ENCODE measurements at regions not wholly inside any gene's neighbourhood (a gene's known extent, or its start where the extent isn't known, plus 50 kb on each side); places are given as distances from the start of the nearest gene placed in this dataset.

DNA sequence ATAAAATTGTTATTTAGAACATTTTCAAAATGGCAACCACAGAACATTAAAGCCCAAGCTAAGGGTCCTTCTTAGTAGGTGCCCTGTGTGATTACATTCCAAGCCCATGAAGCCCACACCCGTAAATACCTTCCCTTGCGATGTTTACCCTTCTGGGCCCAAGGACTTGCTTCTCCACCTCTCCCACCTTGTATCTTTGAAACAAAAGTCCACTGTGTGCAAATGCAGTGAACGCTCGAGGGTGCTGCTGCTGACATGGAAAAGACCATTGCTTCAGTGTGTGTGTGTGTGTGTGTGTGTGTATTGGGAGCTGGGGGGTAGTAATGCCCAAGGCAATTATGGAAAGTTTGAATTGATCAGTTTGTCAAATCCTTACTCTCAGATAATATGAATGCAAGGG, 298.1 kb downstream of the TGFB2 start:
- DNase-seq: no peak

DNA sequence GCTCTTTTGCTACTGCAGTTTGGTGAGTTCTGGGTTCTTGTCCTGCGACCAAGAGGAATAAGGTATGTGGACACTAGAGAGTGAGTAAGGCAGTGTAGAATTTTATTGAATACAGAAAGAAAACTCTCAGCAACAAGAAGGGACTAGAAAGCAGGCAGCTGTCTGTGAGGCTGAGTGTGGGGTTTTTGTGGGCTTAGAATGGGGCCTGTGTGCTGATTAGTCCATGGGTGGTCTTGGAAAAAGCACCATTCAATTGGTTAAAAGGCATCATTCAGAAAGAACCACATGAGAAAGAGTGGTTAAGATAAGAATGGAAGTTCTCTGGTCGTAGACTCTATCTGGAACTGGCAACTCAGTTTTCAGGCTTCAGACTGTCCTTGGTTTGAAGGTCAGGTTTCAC, 298.8 kb downstream of the TGFB2 start:
- DNase-seq: no peak

DNA sequence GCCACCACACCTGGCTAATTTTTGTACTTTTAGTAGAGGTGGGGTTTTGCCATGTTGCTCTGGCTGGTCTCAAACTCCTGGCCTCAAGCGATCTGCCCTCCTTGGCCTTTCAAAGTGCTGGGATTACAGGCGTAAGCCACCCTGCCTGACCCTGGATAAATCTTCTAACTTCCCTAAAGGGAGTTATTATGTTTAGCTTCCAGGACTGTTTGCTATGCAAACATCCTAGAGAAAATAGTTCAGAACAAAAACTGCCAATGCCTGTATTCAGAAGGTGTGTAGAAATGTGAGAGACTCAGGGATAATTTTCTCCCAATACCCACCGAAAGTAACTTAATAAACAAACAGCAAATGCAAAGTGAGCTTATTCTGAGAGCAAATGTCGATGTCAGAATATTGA, 301.2 kb downstream of the TGFB2 start:
- DNase-seq: no peak

DNA sequence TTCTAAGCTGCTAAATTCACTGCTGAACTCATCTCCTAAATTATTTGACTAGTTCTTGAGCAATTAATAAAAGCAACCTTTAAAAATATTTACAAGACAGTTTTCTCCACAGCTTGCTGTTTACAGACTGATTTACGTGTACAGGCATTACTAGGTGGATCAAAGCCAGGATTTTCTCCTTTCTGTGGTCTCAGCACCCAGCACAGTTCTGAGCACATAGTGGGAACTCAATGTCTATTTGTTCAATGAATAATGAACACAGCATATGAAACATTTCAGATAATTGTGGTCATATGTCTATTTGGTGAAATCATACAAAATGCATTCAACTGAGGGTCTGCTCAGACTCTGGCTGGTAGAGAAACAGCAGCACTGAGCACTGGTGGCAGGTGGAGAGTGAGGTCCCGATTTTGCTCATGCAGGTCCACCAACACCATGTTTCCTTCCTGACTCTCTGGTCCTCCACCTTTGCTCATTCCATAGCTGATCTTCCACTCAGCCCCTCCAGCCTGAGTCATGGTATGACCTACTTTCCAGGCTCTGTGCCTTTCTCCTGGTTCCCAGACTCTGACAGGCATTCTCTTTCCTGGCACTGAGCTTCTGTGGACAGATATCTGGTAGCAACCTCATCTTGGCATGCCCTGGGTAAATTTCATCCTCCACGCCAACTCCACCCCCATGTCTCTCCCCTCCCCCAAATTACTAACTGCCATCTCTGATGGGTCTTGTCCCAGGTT, 311.3 kb downstream of the TGFB2 start:
- no peak for DNase-seq

DNA sequence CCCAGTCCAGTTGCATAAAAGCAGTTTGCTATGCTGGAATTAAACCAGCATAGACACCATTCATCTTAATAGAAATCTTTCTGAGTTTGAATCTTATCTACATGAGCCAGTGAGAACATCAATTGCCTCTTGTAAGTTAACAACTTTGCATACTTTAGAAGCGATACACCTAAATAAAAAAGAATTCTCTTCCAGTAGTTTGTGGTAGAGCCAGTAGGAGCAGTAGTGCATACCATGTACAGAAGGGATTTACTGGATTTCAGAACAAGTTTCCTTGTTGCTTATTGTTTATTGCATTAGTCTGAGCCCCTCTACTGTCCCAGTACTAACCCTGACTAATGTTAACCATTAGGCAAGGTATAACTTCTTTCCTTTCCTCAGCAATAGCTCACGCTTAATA, 313.1 kb downstream of the TGFB2 start:
- DNase-seq: no peak

DNA sequence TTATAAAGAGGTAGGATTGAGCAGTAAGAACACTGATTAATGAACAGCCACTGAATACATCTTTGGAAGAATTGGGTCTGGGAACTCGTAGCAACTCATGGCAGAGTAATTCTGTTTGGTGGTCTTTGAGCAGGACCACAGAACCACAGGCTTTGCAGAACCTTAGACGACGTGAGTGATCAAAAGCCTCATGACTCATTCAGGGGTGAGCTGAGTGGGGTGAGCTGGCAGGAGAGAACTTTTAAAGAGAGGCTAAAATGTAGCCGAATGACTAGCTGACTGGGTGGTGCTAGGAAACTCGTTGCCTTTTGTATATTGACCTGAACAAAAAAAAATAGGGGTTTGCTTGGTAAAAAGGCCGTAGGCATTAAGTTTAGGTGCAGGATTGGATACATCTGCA, 313.8 kb downstream of the TGFB2 start:
- DNase-seq: no peak

DNA sequence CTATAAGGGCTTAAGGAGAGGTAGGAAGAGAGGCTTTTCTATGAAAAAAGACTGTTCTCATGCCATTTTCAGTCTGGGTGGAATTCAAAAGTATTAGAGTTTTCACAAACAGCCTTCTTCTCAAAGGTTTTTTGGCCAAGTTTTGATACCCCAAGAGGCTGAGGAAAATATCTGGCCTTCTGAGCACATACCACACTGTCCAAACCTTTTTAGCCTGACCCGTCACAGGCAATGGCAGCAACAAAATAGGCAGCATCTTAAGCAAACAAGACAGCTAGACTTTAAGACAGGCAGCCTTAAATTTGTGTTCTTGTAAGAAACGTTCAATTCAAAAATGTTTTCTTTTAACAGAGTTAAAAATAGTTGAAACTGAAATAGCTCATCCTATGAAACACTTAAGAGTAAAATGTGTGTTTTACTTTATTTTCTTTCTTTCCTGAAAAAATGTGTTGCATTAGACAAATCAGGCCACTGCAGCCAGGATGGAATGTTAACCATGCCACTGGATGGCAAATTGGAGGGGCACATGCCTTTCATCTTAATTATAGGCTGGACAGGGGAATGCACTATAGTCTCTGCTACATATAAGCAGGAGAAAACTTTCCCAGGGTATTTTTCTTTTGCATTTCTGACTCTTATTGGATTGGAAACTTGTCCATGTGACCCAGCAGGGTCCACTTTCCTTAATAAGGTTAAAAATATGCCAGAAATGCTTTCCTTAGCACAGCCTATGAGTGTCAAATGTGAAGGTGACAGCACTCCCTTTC, 315.0 kb downstream of the TGFB2 start:
- DNase-seq: no peak

DNA sequence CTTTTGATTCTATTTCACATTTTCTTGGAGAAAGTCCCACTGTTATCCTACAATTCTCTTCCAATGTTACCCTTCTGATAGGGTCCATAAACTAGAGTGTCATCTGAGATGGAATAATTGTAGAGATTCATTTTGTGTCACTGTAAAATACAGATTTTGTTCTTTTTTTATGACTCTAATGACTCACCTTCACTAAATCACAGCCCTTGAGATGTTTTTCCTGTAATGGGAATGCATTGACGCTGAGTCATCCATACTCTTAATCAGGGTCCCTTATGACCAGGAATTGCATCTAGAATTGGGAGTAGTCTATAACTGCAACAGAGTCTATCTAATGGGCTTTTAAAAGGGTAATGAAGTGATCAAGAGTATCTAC, 315.5 kb downstream of the TGFB2 start:
- DNase-seq: no peak

DNA sequence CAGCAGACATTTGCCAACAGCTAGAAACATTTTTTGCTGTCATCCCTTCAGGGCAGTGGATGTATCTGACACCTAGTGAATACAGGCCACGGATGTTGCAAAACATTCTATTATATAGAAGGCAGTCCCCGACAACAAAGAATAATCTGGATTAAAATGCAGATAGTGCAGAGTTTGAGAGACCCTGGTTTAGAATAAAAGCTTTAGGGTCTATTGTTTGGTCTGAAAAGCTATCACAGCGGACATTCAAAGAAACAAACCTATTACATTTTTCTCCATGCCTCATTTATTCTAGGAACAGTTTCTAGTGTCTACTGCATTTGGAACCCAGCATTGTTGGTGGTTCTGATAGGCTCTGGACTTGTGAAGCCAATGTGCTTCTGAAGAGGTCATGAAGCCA, 316.3 kb downstream of the TGFB2 start:
- DNase-seq: no peak

DNA sequence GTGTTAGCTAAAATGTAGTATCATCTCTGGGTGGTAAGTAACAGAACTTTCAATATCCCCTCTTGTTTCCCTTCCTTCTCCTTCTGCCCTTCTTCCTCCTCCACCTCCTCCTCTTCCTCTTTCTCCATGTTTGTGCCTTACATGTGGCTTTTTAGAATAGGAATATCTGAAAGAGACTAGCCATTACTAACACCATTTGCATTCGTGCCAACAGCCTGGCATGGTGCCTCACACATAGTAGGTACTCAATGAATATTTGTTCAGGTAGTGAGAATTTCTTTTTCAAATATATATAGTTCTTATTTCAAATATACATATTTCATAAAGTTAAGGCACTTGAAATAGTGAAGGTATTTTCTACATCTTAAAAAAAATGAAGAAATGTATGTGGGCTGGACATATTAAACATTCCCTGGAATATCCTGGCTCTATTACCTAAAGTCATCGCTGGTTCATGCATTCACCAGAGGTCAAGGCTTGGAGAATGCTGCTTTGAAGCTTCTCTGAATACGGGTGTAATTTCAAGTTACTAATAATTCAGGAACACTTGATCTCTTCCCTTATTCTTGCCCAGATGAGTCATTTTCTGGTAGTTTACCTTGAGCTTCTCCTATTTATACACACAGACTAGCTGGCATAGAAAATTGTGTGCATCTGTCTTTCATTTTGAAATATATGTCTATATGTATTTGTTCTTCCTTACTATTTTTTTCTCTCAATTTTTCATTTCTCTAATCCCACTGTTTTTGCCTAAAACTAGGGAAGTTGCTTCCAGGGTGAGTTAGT, 319.4 kb downstream of the TGFB2 start:
- DNase-seq: no peak

DNA sequence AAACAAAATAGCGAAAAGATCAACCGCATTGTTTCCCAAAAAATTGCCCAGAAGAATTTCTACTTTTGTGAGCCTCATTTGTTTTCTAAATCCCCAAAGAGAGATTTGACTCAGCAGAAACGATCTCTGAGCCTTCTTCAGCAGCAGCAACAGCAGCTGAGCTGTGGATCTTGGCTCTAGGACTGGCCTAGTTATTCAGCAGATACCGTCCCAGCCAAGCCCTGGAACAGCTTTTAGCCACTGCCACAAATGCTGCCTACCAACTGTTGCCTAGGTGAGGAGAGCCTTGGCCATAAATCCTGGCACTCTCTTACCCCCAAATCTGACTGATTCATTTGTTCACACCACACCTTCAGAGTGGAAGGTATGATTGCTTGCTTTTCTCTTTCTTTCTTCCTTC, 320.1 kb downstream of the TGFB2 start:
- DNase-seq: no peak

DNA sequence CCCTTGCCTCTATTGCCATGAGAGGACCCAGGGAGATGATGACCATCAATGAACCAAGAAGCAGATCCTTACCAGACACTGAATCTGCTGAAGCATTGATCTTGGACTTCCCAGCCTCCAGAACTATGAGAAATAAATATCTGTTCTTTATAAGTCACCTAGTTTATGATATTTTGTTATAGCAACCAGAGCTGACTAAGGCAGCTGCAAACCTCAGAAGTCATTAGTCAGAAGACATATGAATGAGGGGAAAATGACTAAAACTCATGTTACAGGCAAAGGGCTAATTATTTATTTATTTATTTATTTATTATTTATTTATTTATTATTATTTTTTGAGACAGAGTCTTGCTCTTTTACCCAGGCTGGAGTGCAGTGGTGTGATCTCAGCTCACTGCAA, 321.1 kb downstream of the TGFB2 start:
- no peak for DNase-seq

DNA sequence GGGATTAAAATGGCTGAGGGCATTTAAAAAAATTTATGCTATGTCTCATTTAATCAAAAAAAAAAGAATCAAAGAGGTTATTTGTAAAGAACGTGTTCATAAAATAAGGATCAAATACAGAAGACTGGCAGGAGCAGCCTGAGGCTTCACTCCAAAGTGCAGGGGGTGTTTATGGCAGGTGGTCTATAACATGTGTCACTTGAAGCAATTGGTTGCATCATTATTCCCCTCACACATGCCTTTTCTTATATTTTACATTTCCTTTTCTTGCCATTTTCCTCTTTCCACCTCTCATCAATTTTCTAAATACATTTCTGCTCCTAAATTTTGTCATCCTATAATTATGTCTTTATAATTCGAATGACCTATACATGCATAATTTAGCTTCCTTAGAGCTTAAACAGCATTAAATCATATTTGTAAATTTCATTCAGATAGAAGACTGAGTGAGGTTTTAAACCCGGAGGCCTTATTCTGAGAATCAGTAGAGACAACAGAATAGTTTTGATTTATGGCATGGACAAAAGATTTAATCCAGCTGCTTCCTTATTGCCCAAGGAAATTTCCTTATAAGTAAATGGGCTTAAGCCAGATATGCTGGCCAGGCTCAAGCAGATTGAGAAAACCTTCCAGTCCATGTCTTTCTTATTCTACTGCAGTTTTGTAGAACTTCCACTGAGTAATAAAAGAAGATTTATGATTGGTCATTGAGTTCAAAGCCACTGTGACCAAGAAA, 322.8 kb downstream of the TGFB2 start:
- DNase-seq: no peak

DNA sequence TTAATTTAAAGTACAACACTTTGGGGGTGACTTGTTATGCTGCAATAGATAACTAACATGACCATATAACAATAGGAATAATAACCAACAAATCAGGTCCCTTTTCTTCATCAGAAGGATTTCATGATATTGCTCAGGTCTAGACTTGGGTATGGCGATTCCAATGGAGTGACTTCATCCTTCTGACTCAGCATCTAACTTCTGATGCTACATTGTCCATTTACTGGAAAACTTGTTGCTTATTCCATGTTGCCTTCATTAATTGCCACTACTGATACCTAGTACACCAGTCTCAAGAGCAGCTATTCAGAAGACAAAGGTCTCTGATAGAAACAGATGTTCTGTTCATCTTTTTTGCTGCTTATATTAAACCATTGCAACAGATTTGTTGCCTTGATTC, 324.3 kb downstream of the TGFB2 start:
- DNase-seq: no peak

DNA sequence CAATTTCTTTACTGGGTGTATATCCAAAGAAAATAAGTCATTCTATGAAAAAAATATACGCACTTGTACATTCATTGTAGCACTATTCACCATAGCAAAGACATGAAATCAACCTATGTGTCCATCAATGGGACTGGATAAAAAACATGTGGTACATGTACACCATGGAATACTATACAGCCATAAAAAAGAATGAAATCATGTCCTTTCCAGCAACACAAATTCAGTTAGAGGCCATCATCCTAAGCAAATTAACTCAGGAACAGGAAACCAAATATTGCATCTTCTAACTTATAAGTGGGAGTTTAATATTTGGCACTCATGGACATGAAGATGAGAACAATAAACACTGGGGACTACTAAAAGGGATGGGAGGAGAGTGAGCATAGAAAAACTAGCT, 325.7 kb downstream of the TGFB2 start:
- no peak for DNase-seq

DNA sequence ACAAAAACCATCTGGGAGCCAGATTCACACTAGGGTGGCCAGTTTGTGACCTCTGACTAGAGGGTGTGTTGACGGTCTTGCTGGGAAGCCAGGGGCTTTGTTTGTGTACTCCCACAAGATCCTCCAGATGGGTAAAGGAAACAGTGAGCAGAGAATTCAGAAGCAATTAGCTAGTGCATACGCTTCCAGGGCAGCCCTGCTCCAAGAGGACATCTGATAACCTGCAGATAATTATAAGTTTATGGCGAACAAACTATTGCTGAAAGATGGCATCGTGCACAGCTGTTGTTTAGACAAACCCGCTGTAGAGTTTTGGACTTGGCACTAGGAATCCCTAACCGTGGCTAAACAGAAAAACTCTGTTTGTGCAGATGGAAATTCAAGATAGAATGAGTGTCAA, 326.4 kb downstream of the TGFB2 start:
- no peak for DNase-seq

DNA sequence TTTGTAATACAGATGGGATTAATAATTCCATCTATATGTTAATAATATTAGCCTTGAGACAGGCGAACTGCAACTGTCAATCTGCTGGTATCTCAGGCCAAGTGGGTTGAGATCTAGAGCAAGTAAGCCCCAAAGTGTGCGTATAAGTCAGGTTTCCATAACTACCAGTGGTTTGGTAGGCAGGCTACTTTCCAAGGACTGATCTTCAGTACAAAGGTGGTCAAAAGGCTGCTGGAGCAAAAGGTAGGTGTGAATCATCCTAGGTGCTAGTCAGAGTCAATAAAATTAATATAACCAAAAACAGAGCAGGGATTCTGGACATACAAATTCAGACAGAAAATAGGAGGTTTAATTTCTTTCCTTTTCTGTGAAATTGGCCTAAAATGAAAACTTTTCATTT, 328.0 kb downstream of the TGFB2 start:
- no peak for DNase-seq

DNA sequence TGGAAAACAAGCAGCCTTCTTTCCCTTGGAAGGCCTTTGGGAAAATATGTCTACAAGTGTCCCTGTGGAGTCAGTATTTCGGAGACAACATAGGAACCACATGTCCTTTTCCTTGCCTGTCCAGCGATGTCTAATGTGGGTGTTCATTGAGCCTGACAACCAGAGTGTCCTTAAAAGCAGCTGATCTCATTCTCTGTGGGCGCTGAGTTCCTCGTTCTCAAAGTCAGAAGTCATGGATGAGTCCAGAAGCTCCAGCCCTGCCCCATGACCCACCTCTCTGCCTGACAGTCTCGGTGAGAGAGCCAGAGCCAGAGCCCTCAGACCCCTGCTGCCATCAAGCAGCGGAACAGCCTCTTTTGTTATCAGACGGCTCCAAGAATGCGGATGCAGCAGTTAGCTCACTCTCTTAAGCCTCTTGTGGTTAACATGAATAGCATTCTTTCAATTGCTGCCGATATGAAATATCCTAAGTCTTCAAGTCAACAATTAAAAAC, 329.2 kb downstream of the TGFB2 start:
- no peak for DNase-seq

DNA sequence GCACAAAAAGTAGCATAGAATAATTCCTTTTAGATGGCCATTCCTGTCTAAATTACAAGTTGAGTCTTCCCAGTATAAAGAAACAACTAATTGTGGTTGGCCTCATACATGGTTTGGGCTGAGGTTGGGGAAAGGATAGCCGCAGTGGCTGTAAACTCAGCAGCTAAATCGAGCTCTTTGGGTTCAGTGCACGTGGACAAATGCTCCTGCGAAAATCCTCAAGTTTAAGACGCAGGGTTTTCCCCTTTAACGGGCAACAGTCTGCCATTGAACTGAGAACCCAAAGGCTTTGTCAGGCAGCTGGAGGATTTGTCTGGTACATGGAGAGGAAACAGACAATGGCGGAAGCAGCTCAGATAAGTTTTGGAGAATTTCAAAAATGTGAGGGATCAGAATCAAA, 331.9 kb downstream of the TGFB2 start:
- DNase-seq: no peak

DNA sequence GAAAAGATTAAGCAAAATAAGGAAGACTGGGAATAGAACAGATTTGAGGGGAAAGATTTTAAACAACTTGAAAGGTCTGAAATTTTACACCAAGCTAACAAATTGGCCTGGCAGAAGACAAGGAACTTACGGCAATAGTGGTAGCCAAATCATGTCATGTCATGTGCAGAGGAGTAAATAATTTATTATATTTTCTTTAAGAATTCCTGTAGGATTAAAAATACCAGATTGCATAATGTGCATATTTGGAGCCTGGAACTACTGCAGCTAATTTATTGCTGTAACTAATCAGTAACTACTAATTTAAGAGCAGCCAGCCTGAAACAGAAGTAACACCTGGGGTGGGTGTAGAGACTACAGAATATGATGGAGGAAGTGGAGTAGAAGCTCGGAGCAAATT, 334.3 kb downstream of the TGFB2 start:
- no peak for DNase-seq

DNA sequence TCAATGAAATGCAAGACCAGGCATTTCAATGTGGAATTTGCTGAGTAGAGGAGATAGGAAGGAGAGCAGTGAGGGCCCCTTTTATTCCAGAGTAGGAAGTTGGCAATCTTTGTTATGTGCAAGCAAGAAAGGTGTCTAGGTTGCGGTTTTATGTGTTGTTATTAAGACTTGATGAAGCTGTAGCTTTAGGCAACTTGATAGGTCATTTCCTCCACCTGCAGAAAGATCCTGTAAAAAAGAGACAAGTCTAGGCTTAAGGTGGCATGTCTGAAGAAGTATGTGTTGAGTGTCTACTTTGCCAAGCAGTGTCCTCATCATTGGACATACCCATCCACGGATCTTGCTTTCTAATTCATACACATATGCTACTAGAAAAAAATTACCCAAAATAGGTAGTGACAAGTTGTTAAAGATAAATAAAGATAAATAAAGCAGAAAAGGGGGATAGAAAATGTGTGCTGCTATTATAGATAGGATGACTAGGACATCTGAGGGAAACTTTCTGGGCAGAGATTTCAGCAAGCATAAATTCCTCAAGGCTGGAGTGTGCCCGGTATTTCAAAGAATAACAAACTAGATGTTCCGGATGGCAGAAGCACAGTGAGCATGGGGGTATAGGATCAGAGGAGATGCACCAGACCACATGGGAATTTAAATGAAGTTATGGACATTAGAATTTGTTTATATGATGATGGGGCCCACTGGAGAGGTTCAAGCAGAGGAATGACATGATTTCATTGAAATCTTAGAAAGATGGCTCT, 335.0 kb downstream of the TGFB2 start:
- no peak for DNase-seq

DNA sequence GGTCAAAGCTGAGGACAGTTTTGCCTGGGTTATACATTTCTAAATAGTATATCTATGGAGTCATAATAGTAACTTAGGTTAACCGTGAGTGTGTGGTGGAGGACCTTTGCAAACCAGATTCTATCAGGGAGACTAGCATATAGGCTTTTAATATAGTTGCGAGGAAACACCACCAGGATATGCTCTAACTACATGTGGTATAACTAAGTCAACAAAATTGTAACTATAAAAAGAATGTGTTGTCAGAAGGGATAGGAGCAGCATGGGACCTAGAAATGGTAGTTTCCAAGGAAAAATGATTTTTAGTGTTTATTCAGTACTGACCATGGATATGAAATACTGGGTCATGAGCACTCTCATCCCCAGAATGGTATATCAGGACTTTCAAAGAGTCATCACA, 338.1 kb downstream of the TGFB2 start:
- no peak for DNase-seq
